ENCODE measurements at regions not wholly inside any gene's neighbourhood (a gene's known extent, or its start where the extent isn't known, plus 50 kb on each side); places are given as distances from the start of the nearest gene placed in this dataset.

DNA sequence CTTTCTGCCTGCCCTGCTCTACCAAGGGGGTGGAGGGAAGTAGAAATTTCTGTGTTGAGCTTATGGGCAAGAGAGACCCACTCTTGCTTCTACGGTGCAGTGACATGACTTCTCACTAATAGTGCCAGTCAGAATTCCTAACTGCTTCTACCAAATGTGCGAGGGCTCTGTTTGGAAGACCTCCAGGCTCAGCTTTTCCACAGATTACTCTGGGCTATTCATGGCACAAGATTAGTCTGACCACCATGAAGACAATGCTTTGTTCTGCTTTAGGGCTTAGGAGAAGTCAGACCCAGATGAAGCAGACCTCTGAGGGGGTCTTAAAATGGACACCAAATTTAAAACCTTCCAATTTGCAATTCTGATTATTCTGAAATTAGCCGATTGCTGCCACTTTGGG is 195.9 kb upstream of the TBC1D5 start:
- DNase-seq, result no peak

DNA sequence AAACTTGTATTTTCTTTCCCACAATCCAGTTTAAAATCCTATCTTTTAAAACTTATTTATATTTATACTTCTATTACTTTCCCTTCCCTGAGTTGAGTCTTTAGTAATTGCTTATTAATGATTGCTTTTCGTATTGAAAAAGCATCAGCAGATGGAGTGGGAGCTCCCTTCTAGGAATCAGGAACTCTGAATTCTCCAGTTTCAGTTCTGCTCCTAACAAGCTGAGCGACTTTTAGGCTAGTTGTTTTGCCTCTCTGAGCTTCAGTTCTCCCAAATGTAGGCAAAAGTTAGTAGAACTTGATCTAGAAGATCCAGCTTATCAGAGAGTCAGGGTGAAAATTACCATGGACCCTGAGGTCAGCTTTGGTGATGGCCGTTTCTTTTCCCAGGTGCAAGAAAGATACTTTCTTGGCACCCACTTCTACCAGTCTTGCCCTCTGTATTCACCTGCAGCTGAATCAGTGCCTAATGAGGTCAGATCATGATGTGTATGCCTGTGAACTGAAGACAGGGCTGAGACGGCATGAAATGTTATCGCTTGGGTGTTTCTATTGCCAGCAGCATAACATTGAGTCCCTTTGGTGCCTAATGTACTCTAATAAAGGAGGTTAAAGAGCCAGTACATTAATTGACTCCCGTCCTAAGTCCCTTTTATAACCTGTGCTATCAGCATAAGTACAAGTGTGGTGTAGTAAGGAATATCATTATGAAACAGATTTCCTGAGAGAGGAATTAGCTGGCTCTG is 194.5 kb upstream of the TBC1D5 start:
- DNase-seq, result no peak

DNA sequence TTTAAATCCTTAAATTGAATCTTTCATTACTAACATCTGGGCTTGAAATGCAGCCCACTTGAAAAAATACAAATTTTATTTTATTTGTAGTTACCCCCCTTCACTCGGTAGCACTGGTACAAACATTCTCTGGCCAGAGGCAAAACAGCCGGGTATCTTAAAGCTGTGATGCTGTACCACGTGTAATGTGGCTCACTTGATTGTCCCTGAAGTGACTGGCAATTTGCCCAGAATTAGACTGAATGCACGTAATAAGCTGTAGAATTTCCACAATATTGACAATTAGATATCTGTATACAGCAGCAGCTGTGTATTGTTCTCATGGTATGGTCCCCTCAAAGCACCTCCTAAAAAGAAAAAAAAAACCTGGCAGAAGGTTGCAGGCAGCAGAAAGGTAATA is 192.8 kb upstream of the TBC1D5 start:
- no peak for DNase-seq

DNA sequence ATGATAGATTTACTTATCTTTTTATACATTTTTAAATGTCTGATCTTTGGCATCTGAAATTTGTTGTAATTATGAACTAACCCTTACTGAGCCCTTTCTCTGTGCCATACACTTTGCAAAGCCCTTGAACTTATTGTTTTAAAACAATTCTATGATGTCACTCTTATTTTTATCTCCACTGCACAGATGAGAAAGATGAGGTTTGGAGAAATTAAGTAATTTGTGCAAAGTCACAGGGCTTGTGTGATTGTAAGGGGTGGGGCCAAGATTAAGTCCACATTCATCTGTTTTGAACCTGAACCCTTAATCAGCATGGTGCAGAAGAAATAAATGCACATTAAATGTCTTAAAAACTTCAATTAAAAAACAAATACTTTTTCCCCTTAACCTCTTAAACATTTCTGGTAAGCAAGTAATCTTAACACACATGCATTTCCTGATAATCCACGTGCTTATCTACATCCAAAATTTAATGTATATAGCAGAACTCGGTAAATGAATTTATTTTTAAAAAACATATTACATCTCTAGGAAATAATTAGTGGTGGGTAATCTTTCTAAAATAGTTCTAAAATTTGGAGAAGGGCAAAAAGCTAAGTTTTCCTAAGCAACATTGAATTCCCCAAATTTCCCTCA is 189.8 kb upstream of the TBC1D5 start:
- DNase-seq, result no peak

DNA sequence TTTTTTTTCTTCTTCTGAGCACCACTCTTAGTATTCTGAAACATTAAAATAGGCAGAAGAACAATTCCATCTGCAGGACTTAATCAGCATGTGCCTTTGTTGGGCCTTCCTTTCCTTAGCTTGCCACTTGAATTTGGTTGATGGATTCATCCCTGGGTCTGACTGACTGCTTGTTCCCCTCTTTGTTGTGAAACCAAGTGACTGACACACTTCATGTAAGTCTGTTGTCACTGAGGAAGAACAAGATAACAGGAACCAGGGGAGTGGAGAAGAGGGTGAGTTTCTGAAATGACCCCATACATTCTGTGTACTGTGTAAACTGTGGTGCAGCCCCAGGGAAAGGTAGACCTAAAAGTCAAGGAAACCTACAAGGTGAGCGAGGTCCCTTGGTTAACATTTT is 188.7 kb upstream of the TBC1D5 start:
- no peak for DNase-seq

DNA sequence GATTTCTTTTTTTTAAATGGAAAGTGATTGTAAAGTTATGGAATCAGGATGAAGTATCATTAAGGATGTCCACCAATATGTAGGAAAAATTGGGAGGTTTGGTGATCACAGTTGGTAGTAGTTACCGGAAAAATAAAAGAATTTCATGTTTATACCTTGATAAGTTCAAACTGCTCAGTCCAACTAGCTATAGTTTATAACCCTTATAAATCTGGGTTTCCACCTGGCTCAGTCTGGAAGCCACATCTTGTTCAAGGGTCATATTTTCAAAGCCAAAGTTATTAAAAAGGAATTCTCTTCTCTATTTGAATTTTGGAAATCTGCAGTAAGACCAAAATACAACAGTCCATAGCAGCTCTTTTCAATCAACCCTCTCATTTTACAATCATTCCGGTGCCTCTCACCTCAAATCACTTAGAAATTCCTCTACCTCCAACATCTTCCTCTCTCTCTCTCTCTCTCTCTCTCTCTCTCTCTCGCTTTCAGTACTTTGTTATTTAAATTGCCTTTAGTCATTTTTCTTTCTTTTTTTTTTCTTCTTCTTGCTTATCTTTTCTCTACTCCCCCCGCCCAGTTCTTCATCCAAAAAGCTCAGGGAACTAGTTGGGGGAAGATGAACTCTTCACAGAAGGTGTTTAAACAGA is 186.2 kb upstream of the TBC1D5 start:
- no peak for DNase-seq

DNA sequence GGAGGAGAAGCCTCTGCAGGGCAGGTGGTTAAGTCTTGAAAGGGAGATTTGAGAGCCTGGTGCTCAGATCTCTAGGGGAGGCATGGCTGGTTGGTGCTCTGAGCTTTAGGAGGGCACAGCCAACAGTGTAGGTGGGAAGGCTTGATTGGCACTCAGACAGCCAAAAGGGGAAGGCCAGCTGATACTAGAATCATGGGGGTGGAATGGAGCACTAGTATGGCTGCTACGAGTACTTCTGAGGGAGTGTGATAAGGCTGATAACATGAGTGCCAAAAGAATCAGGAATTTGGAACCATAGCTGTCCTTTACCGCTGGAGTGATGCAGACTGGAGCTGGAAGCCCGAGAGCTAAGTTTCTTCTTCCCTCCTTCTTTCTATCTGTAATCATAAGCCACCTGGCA is 184.6 kb upstream of the TBC1D5 start:
- no peak for DNase-seq

DNA sequence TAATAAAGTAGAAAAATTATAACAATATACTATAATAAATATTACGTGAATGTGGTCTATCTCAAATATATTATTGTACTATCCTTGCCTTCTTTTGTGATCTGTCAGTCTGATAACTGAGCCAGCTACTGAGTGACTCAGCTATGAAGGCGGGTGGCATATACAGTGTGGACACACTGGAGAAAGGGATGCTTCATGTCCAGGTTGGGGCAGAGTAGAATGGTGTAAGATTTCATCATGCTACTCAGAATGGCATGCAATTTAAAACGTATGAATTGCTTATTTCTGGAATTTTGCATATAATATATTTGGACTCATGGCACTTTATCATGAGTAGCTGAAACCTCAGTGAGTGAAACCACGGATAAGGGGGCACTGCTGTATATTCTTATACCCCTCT is 172.9 kb upstream of the TBC1D5 start:
- DNase-seq, result no peak

DNA sequence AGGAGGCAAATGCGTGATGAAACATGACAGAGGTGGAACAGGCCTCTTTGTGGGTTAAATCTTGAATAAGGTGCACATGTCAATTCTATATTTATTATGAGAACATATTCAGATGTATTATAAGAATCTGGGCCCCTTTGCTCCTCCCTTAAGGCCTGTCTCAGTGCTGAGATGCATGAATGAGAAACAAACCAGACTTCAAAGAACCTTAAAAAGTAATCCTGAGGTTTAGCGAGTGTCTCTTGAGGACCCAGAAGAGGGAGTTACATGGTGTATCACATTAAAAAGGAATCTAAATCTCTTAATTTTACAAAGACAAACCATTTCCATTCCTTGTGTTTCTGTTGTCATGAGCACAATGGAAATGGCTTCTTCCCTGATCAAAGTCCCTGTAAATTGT is 170.9 kb upstream of the TBC1D5 start:
- no peak for DNase-seq

DNA sequence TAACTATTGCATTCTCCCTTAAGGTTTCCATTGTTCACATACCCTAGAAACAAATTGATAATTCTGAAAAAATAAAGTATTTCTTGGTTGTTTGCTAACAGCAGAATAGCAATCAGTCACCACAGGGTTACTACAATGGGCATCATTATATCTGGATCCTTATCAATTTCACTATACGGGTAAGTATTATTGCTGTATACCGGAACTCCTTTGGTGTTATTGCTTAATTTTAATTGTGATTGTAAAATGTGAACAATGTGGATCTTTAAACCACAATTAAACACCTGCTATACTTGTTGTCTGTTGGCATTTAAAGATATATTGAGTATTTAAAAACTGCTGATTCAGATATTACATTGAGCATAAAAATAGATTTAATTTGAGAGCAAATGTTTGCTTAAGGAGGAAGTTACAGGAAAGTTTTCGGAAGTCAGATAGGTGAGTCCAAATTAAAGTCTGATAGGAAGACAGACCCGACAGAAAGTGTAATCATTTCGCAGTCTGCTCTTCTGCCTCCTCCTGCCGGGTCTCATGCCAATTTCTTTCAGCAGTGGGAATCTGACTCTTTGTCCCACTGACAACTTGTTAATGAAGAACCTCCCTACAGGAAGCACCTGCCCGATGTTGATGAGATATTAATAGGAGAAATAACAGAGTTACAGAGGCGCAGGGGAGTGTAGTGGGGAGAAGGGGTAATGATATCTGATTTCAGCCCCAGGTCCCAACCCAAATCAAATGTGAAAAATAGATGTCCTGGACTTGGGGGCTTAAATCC is 169.7 kb upstream of the TBC1D5 start:
- no peak for DNase-seq

DNA sequence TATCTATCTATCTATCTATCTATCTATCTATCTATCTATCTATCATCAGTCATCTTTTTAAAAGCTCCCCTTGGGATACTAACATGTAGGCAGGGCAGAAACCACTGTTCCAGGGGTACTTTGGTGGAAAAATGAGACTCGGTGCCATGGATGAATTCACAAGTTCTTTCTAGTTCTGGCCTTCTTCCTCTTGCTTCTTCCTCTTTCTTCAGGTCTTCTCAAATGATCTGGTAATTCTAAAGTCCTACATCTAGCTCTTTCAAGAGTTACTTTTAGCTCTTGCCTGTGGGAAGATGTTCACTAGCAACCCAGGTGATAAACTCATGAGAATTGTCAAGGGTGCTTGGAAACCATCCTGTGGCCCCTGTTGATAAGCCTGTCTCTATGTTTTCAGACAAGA is 168.5 kb upstream of the TBC1D5 start:
- DNase-seq, result no peak

DNA sequence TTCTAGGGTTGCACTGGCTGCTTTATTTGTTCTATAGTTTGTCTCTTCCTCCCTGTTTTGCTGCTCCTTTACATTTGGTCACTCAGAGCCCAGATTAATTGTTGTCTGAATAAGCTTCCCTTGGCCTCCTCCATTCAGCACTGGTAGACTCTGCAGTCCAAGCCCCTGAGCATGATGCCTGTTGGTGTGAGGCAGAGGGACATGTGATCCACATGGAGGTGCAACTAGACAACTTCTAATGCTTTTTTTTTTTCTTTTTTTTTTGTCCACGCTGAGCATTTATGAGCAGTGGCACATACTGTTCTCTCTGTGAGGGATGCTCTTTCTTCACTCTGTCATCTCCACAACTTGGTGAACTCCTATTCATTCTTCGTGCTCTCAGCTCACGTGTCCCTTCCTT is 167.3 kb upstream of the TBC1D5 start:
- DNase-seq, result no peak

DNA sequence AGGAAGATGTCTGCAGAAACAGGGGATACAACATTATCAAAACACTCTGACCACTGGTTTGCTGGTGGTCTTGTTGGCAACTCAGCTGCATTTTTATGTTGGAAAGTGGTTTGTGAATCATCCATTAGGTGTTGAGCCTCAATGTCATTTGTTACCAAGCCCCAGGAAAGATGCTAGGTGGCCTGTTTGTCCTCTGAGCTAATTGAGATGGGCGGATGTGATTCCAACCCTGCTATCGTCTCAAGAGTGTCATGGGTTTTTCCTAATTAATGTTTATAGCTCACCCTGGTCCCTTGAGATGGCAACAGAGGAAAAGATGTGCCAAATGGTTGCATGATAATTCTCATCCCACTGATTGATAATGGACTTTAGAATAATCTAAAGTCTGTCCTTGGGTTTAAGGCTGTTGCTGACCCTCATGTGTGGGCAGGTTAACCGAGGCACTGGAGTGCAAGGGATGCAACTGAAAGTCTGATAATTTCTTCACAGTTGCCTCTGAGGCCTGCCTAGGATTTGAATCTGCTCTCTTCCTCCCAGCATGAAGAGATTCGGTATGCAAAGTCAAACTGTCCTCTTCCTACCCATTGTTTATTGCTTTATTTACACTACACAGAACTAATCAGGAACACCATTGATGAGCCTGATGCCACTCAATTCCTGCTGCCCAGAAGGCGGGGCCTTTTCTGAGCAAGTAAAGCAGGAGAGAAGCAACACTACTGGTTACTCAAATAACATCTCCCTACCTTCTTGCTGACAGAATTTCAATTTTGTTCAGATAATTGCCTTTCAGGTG is 166.2 kb upstream of the TBC1D5 start:
- DNase-seq, result no peak

DNA sequence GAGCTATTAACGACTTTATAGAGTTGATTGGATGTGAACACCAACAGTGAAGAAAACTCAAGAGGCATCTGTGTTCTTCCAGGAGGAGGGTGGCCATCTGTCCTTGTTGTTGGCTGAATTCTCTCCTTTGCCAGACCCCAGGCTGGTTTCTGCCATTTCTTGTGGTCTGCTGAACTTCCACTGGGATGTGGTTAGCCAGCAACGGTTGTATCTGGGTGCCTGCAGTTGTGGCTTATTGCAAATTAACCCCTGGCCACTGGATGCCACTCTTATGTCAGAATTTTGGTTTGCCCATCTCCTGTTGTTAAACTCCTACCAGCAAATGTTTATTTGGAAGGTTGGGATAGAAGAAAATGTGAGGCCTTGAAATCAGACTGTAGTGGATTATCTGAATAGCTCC is 163.6 kb upstream of the TBC1D5 start:
- DNase-seq, result no peak

DNA sequence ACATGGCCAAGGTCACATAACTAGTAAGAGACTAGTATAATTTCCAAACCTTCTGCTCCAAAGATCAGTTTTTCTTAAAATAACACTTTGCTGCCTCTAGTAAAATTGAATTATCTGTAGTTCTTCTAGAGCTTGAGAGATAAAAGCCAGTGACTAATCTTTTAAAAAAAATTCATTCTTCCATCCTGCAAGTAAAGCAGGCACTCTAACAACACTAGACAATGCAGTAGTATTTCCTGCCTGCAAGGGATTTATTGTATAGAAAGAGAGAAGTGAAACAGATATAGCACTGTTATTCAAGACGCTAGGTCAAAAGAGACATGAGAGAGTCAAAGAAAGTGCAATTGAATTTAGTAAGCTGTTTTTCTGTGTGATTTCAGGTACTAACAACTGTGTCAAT is 159.5 kb upstream of the TBC1D5 start:
- no peak for DNase-seq

DNA sequence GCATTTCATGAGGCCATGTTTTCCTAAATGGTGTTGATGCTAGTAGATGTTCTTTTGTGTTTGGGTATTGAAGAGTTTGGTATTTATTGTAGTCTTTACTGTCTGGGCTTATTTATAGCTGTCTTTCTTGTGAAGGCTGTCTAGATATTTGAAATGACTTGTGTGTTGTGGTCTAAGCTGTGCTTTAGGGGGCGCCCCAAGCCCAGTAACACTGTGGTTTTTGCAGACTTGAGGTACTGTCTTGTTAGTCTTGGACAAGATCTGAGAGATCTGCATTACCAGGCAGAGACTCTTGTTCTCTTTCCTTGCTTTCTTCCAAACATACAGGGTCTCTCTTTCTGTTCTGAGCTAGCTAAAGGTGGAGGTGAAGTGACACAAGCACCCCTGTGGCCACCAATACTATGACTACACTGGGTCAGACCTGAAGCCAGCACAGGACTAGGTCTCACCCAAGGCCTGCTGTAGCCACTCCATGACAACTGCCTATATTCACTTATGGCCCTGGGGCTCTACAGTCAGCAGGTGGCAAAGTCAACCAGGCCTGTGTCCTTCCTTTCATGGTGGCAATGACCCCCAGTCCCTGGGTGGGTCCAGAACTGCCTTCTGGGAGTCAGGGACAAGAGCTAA is 152.1 kb upstream of the TBC1D5 start:
- DNase-seq, result peak; percentile 2

DNA sequence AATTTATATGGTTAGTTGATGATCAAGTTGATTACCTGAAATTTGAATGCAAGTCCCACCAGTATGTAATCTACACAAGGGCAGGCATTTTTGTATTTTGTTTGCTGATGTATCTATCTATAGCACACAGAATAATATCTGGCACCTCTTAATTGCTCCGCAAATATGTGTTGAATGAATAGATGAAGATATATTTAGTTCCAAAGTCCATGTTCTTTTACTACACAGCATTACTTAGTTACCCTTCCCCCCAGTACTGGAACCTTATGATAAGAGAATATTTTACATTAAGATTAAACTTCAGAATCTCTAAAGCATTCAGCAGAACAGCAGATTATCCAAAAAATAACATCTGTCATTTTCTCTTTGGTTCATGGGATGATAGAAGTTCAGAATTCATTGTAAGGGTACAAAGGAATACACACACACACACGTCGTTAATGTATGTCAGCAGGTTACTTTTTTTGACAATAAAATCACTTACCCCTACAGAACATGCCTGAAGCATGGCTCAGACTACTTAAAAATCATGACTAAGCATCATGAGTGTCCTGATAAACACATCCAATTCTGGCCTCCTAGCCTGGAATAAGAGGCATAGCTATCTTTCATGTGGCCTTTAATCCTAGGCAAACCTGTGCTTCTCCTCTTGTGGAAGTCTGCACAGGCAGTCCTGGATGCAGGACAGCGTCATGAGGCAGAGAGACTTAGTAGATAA is 148.9 kb upstream of the TBC1D5 start:
- DNase-seq, result no peak

DNA sequence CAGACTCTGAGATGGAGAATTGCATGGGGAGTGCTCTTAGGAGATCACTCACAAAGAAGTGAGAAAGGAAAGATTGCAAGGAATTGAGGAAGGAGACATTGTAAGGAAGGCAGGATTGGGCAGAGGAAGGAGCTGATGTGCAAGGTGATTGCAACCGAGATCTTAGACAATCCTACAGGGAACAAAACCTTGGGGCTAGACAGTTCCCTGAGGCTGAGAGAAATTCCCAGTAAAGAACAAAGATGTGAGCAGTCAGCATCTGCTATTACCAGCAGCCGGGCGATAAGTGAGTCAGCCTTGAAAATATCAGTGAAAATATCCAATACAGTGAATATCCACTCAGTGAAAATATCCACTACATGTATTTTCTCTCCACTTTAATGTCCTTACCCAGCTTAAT is 143.6 kb upstream of the TBC1D5 start:
- DNase-seq, result no peak

DNA sequence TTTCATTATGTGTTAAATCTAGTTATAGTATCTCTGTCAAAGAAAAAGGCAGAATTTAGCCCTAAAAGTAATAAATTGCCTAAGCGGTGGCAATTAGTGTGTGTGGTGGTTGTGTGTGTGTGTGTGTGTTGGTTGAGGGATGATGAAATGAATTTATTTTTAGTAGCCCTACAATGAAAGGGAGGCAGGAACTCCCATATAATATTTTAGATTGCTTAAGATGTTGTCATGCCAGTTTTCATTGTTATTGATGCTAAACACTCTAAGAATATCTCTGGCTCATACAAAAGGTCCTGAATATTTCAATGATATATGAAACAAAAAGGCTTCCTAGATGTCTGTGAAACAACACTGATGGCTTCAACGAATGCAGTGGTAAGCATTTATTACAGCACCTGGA is 140.6 kb upstream of the TBC1D5 start:
- no peak for DNase-seq

DNA sequence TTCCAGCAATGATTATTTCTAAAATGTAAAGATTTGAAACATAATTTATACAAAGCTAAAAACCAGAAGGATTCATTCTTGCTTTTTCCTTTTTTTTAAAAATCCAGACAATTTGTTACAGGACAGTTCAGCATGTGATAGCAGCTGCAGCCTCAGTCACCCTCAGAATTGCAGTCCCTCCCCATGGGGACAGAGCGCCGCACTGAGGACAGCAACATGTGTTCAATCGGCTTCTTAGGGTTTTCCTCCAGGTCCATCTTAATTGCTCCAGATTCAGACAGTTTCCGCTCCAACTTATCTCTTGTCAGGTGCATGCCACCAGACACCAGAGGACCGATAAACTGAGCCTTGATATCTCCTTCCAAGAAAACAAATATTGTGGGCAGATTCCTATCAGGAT is 134.9 kb upstream of the TBC1D5 start:
- no peak for DNase-seq

DNA sequence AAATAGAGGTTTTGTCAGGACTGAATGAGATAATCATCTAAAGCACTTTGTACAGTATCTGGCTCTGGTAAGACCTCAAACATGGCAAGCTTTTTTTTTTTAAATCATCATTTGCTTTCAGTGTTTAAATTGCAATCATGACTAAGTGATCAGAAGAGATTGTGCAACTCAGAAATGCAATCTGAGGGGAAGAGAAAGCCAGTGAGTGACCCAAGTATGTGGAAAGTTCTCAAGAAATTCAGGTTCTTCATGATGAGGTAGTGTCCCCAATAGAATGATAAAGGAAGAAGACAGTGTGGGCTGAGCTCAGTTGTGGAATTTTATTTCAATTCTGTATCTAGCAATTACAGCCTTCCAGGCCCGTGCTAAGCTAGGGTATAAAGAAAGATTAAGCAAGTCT is 132.2 kb upstream of the TBC1D5 start:
- DNase-seq, result no peak

DNA sequence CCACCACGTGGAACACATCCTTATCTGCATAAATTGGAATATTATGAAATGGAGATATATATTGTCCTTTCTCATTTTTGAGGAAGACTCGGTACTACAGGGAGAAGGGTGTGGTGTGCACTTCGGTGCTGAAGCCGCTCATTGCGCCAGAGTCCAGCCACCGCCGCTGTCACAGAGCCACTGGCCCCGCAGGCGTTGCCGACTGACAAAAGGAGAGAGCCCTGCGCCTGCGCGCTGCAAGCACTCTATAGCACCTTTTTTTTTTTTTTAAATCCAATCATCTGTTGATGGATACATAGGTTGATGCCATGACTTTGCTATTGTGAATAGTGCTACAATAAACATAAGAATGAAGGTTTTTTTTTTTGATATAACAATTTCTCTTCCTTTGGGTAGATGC is 130.0 kb upstream of the TBC1D5 start:
- DNase-seq, result no peak

Data from NCI-H1436 (cell line).